IPS-18c (cell line): ENCODE measurements at regions not wholly inside any gene's neighbourhood (a gene's known extent, or its start where the extent isn't known, plus 50 kb on each side); places are given as distances from the start of the nearest gene placed in this dataset.

Experiments
- H3K4me3 ChIP-seq: 2 replicates; pipeline ENCODE4 v1.7.0; 2013; ENCODE audit warnings: low read depth, mild to moderate bottlenecking, low read length, moderate library complexity; ENCODE audit not compliant: insufficient read depth
- H3K9me3 ChIP-seq: one replicate; pipeline ENCODE4 v1.6.1; 2013; ENCODE audit warnings: mild to moderate bottlenecking, low read length, moderate library complexity; ENCODE audit not compliant: control insufficient read depth, insufficient read depth

DNA sequence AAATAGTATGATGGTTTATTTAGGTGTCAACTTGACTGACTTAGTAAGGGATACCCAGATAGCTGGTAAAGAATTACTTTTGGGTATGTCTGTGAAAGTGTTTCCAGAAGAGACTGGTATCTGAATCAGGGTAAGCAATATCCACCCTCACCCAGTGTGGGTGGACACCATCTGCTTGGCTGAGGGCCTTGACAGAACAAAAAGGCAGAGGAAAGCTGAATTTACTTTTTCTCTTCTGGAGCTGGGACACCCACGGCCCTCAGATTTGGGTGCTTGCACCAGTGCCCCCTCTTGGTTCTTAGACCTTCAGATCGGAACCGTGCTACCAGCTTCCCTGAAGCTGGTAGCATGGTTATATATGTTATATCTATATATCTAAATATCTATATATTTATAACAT lies 489.5 kb upstream of the MPDZ start:
- H3K4me3 ChIP-seq: no peak overlapping the region
- no peaks in the 10 kb centered on the region for H3K9me3 ChIP-seq

- Histone ChIP-seq H3K9me3 (no peaks in the 10 kb centered on the region), H3K4me3 (no peak overlapping the region)
Observed at GRCh38 chr9:13762209-13762608, 482.7 kb upstream of the MPDZ start.

DNA sequence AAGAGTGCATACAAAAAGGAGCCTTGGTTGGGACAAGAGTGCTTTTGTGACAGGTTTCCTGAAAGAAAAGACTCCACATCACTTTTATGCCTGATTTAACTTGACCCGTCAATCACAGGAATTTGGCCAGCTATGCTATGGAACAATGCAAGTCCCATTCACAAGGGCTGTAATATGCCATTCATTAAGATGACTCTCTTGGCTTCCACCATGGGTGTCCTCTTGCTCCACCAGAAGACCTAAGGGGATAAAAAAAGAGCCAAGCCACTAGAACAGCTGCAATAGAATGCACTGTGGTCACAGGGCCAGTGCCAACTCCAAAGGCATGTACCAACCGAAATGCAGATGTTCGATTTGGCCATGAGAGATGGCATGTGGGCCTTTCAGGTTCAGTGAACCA lies 480.1 kb upstream of the MPDZ start:
- Histone ChIP-seq H3K4me3 (no peak overlapping the region), H3K9me3 (no peaks in the 10 kb centered on the region)

DNA sequence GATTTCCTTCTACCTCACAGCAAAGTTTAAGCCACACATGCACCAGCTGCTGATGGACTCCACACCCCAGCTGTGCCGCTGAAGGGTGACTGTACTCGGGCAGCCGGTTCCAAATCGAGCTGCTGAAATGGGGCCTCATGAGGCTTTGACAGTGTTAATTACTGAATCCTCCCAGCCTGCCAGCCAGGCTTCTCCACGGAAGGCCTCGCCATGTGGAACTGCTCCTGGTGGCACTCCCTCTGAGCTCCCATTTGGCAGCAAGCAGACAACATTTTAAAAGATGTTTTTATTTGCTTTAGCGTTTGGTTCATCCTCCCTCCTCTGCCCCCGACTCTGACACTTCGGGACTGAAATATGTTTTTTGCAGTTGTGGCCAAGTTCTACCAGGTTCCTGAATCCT lies 479.4 kb upstream of the MPDZ start:
- no peak overlapping the region for H3K4me3 ChIP-seq
- H3K9me3 ChIP-seq: no peaks in the 10 kb centered on the region

DNA sequence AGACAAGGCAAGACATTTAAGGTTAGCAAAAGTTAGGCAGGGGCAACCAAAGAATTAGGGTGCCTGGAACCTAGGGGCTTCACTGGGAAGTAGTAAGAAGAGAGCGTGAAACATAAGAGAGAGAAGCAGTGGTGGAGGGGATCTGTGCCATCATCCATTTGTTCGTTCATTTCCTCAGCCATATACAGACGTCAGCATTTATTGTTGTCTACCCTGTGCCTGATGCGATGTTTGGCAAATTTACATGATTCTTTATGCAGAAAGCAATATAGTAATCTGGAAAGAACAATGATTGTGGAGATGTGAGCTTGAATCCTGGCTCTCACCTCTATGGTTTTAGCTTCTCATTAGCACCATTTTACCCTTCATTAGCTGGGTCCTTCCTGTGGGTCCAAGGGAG lies 477.5 kb upstream of the MPDZ start:
- Histone ChIP-seq H3K9me3 (no peaks in the 10 kb centered on the region), H3K4me3 (no peak overlapping the region)

DNA sequence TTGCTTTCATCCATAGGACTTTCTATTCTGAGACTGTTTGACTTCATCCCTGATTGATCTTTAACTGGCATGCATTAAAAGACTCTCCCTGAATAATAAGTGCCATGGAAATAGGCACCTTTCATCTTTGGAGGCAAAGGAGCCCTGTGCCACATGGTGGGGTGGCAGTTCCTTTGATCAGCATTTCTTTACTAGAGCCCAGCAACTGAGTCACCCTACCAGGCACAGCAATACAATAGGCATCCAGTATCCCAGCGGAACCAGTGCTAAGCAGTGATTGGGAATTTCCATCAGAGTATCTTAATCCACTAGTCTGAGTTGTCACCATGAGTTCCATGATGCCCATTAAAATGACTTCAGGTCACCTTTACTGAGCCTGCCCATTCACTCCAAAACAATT lies 476.1 kb upstream of the MPDZ start:
- no peak overlapping the region for H3K4me3 ChIP-seq
- H3K9me3 ChIP-seq: no peaks in the 10 kb centered on the region

DNA sequence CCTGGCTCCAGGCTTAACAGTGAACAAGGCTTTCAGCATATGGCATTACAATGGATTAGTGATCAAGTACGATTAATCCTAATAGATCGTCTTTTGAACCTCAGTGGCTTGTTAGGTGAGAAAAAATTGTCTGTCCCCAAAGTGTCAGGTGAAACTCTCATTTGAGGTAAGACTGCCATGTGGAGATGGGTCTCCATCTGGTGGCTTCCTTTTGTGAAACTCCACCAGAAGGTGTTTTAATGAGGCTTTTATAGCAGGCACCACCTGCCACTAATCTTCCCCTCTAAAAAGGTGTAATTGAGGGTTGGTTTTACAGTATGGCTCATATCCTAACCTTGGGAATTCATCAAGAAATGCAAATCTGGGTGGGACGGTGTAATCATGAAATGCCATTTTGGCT lies 471.1 kb upstream of the MPDZ start:
- Histone ChIP-seq H3K9me3 (no peaks in the 10 kb centered on the region), H3K4me3 (no peak overlapping the region)

GRCh38 chr9:13750061-13750460 lies 470.6 kb upstream of the MPDZ start:
- H3K9me3 ChIP-seq: no peaks in the 10 kb centered on the region
- H3K4me3 ChIP-seq: no peak overlapping the region

GRCh38 chr9:13746876-13747275 lies 467.4 kb upstream of the MPDZ start:
- no peaks in the 10 kb centered on the region for H3K9me3 ChIP-seq

DNA sequence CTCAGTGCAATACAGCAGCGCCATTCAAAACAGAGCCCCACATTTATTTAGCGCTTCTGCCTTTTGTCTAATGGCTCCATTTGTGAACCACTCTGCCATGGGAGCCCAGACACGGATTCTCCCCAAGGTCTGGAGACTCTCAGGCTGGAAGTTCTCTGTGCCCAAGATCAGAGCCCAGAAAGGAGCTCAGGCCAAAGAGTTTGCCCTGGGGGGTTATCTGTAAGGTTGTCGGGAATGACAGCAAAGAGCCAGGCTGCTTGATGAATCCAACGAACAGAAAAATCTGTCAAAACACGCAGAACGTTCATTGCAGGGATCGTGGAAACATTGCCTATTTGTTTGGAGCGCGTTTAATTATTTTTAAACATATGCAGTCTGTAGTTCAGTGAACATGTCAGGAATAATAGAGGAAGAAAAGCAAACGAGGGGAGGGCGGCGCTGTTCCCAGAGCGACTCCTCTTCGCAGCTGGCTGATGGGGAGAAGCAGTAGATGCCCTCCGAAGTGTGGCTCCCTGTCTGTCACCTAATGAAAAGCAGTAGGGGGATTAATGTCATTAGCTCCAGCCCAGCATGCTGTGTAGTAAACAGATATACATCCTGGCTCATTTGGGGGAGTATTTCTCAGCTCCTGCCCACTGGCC lies 464.9 kb upstream of the MPDZ start:
- Histone ChIP-seq H3K4me3 (no peak overlapping the region), H3K9me3 (no peaks in the 10 kb centered on the region)

More at GRCh38 chr9:13746876-13747275, 467.4 kb upstream of the MPDZ start:
- no peak overlapping the region for H3K4me3 ChIP-seq

- Histone ChIP-seq H3K4me3 (no peak overlapping the region), H3K9me3 (no peaks in the 10 kb centered on the region)
Observed at GRCh38 chr9:13737885-13738284, 458.4 kb upstream of the MPDZ start.

- no peaks in the 10 kb centered on the region for H3K9me3 ChIP-seq
- H3K4me3 ChIP-seq: no peak overlapping the region
Observed at GRCh38 chr9:13735181-13735580, 455.7 kb upstream of the MPDZ start.

DNA sequence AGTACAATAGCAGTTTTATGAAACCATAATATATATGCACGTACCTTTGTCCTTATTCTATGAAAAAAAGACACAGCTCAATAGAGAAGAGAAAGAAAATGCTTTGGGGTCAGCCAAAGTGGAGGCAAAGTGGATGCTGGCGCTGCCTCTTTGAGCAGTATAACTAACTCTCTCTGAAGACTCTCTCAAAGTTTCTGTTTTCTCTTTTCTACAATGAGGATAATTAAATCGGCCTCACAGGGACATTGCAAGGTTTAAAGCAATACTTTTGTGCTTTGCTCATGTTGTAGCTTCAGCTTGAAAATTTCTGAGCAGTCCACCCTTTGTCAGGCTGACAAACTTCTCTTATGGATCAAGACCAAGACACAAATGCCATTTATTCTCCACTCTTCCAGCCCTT lies 455.1 kb upstream of the MPDZ start:
- H3K9me3 ChIP-seq: no peaks in the 10 kb centered on the region
- no peak overlapping the region for H3K4me3 ChIP-seq

- H3K4me3 ChIP-seq: no peak overlapping the region
- H3K9me3 ChIP-seq: no peaks in the 10 kb centered on the region
Observed at GRCh38 chr9:13732290-13732689, 452.8 kb upstream of the MPDZ start.

DNA sequence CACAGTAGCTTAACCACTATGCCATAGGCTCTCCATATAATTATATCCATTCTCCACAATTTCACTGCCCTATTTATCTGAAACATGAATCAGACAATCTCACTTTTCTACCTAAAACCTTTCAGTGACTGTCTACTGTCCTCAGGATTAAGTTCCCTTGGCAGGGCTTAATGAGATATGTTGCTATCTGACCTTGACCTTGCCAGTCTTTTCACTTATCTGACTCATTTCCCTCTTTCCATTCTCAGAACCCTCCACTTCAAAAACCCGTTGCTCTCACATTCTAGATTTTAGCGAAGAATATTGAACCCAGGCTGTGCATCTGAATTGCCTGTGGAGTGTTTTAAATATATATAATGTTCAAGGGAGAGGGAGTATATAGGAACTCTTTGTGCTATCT lies 452.1 kb upstream of the MPDZ start:
- Histone ChIP-seq H3K4me3 (no peak overlapping the region), H3K9me3 (no peaks in the 10 kb centered on the region)

- H3K9me3 ChIP-seq: no peaks in the 10 kb centered on the region
- no peak overlapping the region for H3K4me3 ChIP-seq
Observed at GRCh38 chr9:13729955-13730354, 450.5 kb upstream of the MPDZ start.

DNA sequence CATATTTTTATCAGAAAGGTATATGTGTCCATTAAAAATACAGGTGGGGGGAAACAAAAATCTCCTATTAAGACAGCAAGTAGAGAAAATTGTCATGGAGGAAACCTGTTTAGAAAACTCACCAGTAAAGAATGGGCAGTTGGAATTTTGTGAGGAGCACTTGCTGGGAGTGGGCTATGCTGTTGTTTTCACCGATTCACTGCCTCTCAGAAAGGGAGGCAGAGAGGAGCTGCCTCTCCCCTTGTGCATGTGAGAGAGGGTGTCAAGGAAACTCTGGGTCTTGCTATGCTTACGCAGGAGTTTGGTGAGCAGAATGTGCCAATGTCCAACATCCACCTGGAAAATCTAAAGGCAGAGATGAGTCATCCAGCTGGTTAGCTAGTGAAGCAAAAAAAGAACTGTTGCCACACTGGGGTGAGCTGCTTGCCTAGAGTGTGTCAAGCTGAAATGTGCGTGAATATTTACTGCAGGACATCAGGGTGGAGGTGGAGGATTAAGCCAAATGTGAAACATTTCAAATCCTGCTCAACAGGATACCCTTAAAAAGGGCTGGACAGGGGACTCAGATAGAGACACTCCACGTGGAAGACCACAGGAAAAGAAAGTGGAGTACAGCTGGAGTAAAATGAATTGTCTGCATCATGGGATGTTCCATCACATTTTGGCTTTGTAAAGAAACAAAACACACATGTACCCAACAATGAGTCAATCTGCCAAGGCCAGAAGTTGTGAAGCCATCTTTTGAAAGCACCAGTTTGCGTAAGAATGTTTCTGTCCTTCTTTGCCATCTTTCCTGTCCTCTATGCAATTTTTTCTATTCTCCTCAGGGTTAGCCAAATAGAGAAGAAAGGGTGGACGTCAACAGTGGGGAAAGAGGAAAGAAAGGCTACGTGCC lies 449.7 kb upstream of the MPDZ start:
- Histone ChIP-seq H3K4me3 (no peak overlapping the region), H3K9me3 (no peaks in the 10 kb centered on the region)

GRCh38 chr9:13728131-13728530 lies 448.6 kb upstream of the MPDZ start:
- H3K9me3 ChIP-seq: no peaks in the 10 kb centered on the region
- no peak overlapping the region for H3K4me3 ChIP-seq
